ENCODE measurements at regions not wholly inside any gene's neighbourhood (a gene's known extent, or its start where the extent isn't known, plus 50 kb on each side); places are given as distances from the start of the nearest gene placed in this dataset.
"Not testable (repeated sequence)": the region's sequence is repeated elsewhere in the genome, so short reads cannot be mapped to it uniquely, and the experiment has no call there.

DNA sequence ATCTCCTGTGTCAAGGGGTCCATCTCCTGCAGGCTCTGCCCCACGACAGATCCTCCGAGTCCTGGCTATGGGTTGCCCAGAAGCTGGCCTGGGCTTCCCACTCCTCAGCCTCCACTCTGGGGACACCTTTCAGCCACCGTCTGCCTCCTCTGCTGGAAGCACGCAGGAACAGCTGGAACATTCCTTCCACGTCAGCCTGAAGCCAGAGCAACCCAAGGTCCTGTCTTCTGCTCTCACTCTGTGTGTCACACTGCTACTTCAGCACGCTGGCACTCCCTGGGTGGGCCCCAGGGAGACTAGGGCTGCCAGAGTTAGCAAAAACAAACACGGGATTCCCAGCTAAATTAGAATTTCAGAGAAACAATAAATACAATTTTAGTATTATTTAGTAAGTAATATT lies 148.8 kb downstream of the HRH4 start:
- intact Hi-C loops (cut with DNase I): no loop called here
- DNase-seq (ENCODE audit: low spot score): no peak

DNA sequence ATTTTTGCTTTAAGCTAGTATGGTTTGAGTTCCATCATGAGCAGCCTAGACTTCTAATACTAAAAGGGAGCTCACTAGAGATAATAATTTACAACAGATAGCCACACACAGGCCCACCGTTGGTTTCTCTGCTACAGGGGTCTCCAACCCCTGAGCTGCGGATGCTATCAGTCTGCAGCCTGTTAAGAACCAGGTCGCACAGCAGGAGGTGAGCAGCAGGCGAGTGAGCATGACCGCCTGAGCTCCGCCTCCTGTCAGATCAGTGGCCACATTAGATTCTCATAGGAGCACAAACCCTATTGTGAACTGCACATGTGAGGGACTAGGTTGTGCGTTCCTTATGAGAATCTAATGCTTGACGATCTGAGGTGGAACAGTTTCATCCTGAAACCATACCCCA lies 150.6 kb downstream of the HRH4 start:
- intact Hi-C loops (cut with DNase I): no loop called here
- no peak for DNase-seq (ENCODE audit: low spot score)

GRCh38 chr18:24613896-24614640 lies 153.6 kb downstream of the HRH4 start:
- no peak for DNase-seq (ENCODE audit: low spot score)
- intact Hi-C loops (cut with DNase I): no loop called here

DNA sequence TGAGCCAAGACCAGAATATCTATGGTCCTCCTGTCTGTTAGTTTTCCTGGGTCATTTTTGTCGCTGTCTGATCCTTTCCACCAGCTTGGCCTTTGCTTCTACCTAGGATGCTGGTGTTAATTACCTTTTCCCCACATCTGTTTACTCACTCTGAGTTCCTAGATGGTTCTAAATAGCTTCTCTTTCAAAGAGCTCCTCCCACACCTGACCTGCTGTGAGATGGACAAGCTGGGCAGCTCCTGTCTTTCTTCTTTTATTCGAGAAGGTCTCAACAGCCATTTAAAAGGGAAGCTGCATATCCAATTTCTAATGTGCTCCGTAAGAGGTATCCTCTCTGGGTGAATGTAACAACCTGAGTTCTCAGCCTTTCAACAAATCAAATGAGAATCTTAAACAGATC lies 156.2 kb downstream of the HRH4 start:
- no peak for DNase-seq (ENCODE audit: low spot score)
- intact Hi-C loops (cut with DNase I): no loop called here

DNA sequence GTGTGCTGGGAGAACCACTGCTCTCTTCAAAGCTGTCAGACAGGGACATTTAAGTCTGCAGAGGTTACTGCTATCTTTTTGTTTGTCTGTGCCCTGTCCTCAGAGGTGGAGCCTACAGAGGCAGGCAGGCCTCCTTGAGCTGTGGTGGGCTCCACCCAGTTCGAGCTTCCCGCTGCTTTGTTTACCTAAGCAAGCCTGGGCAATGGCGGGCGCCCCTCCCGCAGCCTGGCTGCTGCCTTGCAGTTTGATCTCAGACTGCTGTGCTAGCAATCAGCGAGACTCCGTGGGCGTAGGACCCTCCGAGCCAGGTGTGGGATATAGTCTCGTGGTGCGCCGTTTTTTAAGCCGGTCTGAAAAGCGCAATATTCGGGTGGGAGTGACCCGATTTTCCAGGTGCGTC lies 164.0 kb downstream of the HRH4 start:
- intact Hi-C loops (cut with DNase I); DNase-seq (ENCODE audit: low spot score): not testable (repeated sequence)

DNA sequence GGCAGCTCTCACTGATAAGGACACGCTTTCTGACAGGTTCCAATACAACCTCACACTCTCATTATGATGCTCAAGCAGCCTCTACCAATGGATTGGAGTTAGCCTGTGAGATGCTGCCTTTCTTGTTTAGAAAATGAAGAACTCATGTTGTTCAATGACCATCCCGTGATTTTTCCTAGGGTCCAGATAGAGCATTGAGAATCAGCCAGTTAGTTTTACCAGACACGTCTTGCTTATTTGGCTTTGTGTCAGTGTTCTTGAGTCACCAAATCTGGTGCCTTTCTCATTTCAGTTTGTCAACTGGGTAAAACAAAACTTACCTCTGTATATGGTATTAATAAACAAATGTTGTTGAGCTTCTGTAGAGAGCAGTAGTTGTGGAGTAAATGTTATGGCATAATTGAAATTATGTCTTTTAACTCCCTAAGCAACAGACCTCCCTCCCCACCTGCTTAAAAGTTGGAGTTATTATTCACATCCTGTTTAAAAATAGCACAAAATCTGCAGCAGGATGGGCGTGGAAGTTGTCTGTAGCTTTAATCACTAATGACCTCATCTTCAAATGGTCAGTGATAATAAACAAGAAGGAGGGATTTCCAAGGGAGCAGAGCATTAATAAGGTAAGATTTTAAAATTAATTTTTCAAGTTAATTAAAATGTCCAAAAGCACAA lies 167.3 kb downstream of the HRH4 start:
- intact Hi-C loops (cut with DNase I): no loop called here
- DNase-seq (ENCODE audit: low spot score): no peak

- DNase-seq (ENCODE audit: low spot score): no peak
- intact Hi-C loops (cut with DNase I): no loop called here
These were observed 167.9 kb downstream of the HRH4 start for GRCh38 chr18:24628326-24628725.

- intact Hi-C loops (cut with DNase I): no loop called here
- DNase-seq (ENCODE audit: low spot score): no peak
These were observed 169.5 kb downstream of the HRH4 start for GRCh38 chr18:24629921-24630320.

GRCh38 chr18:24630346-24630880 lies 170.0 kb downstream of the HRH4 start:
- intact Hi-C loops (cut with DNase I): no loop called here

DNA sequence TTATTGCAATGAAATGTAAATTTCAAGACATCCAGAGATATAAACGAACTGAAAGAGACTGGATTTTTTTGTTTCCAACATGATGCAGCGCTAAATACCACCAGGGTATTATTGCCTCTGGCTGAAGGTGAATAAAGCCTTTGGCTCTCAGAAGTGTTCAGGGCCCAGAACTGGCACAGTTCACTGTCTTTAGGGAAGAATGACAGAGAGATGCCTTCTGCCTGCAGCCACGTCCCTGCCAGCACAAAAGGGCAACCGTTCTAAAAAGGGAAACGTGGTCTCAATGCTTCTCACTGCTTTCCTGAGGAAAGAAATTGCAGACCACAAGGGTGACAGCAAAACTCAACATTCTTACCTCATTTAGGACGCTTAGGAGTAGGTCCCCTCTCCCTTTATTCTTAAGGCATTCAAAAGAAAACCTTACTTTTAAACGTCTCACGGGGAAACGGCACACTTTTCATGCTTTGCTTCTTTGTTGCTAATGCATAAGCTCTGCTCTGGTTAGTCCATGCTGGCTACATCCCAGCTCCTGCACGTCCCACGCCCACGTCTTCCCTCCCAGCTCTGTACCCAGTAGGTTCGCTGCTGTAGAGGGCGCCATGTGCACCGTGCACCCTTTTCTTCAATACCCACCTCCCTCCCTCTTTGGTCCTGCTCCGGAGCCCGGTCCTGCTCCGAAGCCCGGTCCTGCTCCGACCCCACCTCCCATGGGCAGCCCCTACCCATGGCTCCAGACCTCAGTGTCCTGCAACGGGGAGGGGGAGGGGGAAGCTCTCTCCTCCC lies 171.0 kb downstream of the HRH4 start:
- intact Hi-C loops (cut with DNase I): no loop called here

More at GRCh38 chr18:24630346-24630880, 170.0 kb downstream of the HRH4 start:
- DNase-seq (ENCODE audit: low spot score): no peak

GRCh38 chr18:24632158-24632988 lies 171.9 kb downstream of the HRH4 start:
- intact Hi-C loops (cut with DNase I): no loop called here
- no peak for DNase-seq (ENCODE audit: low spot score)

More for the DNA sequence above, 171.0 kb downstream of the HRH4 start:
- DNase-seq (ENCODE audit: low spot score): no peak

DNA sequence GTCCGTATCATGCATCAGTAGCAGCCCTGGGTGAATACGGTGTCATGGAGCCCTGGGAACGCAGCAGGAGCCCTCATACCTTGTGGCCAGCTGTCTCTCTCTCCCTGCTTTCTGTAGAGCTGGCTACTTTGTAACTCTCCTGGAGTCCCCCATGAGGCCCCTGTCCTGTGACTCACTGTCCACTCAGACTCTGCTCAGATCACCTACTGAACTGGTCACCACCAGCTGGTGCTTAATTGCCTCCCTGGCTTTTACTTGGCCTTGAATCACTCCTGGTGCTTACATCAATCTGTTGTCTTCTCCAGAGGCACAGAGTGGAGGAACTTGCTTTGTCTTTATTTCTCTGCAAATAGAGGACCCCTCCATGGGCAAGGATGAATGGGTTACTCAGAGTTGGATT lies 172.7 kb downstream of the HRH4 start:
- DNase-seq (ENCODE audit: low spot score): no peak
- intact Hi-C loops (cut with DNase I): no loop called here

DNA sequence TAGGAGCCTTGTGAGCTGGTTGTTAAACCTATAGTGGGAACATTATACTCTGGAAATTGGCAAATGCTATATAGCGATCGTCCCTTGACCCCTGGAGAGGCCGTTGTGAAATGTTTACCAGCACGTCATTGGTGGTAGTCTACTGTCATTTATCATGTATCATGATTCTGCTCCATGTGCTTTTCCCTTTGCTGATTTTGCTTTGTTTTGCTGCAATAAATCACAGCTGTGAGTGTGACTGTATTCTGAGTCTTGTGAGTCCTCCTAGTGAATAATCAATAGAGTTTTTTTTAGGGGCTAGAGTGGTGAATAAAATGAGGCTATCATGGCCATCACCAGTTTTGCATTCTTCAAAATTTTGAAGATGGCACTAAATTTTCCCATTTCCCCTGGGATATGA lies 189.1 kb downstream of the HRH4 start:
- DNase-seq (ENCODE audit: low spot score): no peak
- intact Hi-C loops (cut with DNase I): no loop called here

DNA sequence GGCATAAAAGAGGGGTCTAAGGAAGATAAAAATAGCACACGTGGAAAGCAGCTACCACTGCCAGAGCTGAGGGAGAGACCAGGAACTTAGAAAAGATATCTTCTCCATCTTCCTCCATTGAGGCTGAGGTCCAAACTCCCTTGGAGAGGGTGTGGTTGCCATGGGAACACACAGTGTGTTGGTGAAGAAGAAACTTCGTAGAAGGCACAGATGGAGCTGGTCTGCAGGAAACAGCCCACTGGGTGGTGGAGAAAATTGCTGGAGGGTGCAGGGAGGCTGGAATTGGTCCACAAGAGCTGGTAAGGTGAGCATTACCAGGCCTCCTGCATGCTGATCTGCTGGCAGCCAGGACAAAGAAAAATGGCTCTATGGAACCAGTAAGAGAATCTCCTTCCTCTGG lies 191.0 kb downstream of the HRH4 start:
- intact Hi-C loops (cut with DNase I): no loop called here
- DNase-seq (ENCODE audit: low spot score): no peak

GRCh38 chr18:24656050-24656449 lies 195.6 kb downstream of the HRH4 start:
- intact Hi-C loops (cut with DNase I): no loop called here
- no peak for DNase-seq (ENCODE audit: low spot score)

DNA sequence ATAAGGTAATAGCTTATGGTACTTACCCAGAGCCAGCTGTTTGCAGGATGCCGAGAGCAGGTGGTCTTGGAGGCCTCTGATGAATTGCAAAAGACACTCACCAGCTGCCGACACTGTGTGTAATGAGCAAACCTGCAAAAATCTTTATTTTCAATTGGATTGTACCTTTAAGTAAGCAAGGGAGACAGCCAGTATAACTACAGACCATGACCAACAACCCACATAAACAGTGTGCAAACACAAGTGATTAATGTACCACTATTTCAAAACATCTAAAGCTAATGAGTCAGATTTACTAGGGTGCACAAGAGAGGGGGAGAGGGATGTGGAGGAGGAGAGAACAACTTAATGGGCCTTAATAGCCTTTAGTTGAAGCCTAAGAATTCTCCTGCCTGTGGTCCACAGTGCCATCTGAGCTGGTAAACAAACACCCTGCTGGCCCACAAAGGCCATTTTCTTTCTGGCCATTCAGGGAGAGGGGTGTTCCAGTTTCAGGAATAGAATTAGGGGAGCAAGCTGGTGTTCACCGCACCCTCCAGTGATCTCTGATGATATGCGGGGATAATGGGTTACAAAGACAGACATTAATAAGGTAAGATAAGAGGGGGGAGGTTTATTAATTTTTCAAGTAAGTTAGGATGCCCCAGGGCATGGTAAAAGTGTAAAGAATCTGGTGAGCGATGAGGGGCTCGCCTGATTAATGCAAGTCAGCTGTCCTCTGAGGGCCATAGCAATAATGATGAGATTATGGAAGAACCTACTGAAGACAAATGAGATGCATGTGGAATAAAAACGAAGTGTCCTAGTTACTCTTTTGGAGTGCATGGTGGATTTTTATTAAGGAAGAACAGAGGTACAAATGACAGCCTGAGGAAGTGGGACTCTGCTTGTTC lies 196.4 kb downstream of the HRH4 start:
- DNase-seq (ENCODE audit: low spot score): no peak
- intact Hi-C loops (cut with DNase I): no loop called here

- intact Hi-C loops (cut with DNase I): no loop called here
These were observed 197.0 kb downstream of the HRH4 start for GRCh38 chr18:24657444-24657842.

GRCh38 chr18:24658302-24658701 lies 197.9 kb downstream of the HRH4 start:
- no peak for DNase-seq (ENCODE audit: low spot score)
- intact Hi-C loops (cut with DNase I): no loop called here

More at GRCh38 chr18:24657444-24657842, 197.0 kb downstream of the HRH4 start:
- no peak for DNase-seq (ENCODE audit: low spot score)

All from posterior vena cava (tissue), 2 donors.